Mesenteric fat pad (tissue), 1 donor: ENCODE measurements at regions not wholly inside any gene's neighbourhood (a gene's known extent, or its start where the extent isn't known, plus 50 kb on each side); places are given as distances from the start of the nearest gene placed in this dataset.
A peak's percentile ranks its signal among the peaks of the same experiment; 100 is the strongest.
"Not testable (repeated sequence)": the region's sequence is repeated elsewhere in the genome, so short reads cannot be mapped to it uniquely, and the experiment has no call there.

Experiments used
- DNase-seq: peaks from one replicate; pipeline ENCODE4 v3.0.0-alpha.2; 2020; ENCODE audit warnings: low spot score
- donor health status: DM: yes; HTN: yes; CAD: no.

GRCh38 chr1:203401199-203401877 is 50.4 kb upstream of the FMOD start:
- DNase-seq: no peak

GRCh38 chr1:203402152-203402551 is 51.2 kb upstream of the FMOD start:
- DNase-seq: no peak

- DNase-seq: no peak
These were observed 51.9 kb upstream of the FMOD start for GRCh38 chr1:203402629-203403337.

GRCh38 chr1:203403586-203403985 is 52.7 kb upstream of the FMOD start:
- DNase-seq: no peak

GRCh38 chr1:203404546-203404945 is 53.6 kb upstream of the FMOD start:
- DNase-seq: no peak

GRCh38 chr1:203405703-203406438 is 54.9 kb upstream of the FMOD start:
- no peak for DNase-seq

- no peak for DNase-seq
These were observed 55.6 kb upstream of the FMOD start for GRCh38 chr1:203406446-203407045.

GRCh38 chr1:203407296-203407695 is 56.4 kb upstream of the FMOD start:
- no peak for DNase-seq

- DNase-seq: peak; percentile 93
These were observed 57.9 kb upstream of the FMOD start for GRCh38 chr1:203408486-203409481.

GRCh38 chr1:203410182-203410900 is 59.4 kb upstream of the FMOD start:
- no peak for DNase-seq

- DNase-seq: not testable (repeated sequence)
These were observed 60.5 kb upstream of the FMOD start for GRCh38 chr1:203411431-203411830.

GRCh38 chr1:203419558-203419957 is 56.0 kb upstream of the PRELP start:
- no peak for DNase-seq

- DNase-seq: no peak
These were observed 55.3 kb upstream of the PRELP start for GRCh38 chr1:203420263-203420662.

GRCh38 chr1:203421246-203421645 is 54.4 kb upstream of the PRELP start:
- no peak for DNase-seq

GRCh38 chr1:203422116-203422515 is 53.5 kb upstream of the PRELP start:
- no peak for DNase-seq

- DNase-seq: no peak
These were observed 53.0 kb upstream of the PRELP start for GRCh38 chr1:203422656-203423055.

GRCh38 chr1:203424285-203424684 is 51.3 kb upstream of the PRELP start:
- no peak for DNase-seq

GRCh38 chr1:203424861-203425662 is 50.5 kb upstream of the PRELP start:
- no peak for DNase-seq

GRCh38 chr1:203425663-203425975 is 50.0 kb upstream of the PRELP start:
- DNase-seq: no peak
